Esophagus muscularis mucosa (tissue), 4 donors: ENCODE measurements at regions not wholly inside any gene's neighbourhood (a gene's known extent, or its start where the extent isn't known, plus 50 kb on each side); places are given as distances from the start of the nearest gene placed in this dataset.

Source experiments
- DNase-seq: peaks from one replicate; pipeline ENCODE4 v3.0.0-alpha.2; 2017; ENCODE audit errors: extremely low spot score
- H3K27ac ChIP-seq, 4 donors: fragments of 200-600 bp; sonication (generic); replicated peaks in 1 of 4; 1 replicate in 3 of 4; 2 replicates in 1 of 4; pipeline ENCODE4 v1.5.1; 2016 to 2019; ENCODE audit warnings: mild to moderate bottlenecking in 1 of 4
- H3K27me3 ChIP-seq, 4 donors: fragments of 200-600 bp; sonication (generic); one replicate each; pipeline versions ENCODE4 v1.5.1 to v1.6.0; 2016 to 2019
- H3K36me3 ChIP-seq, 4 donors: fragments of 200-600 bp; sonication (generic); one replicate each; pipeline ENCODE4 v1.5.1; 2016 to 2019
- H3K4me1 ChIP-seq, 4 donors: fragments of 200-600 bp; sonication (generic); one replicate each; pipeline ENCODE4 v1.5.1; 2016 to 2019
- H3K4me3 ChIP-seq, 4 donors: fragments of 200-600 bp; sonication (generic); 1 replicate in 2 of 4; 2 replicates in 2 of 4; pipeline ENCODE4 v1.5.1; 2016 to 2019; ENCODE audit warnings: mild to moderate bottlenecking in 4 of 4, moderate library complexity in 1 of 4
- H3K9me3 ChIP-seq, 4 donors: fragments of 200-600 bp; sonication (generic); 1 replicate in 3 of 4; 2 replicates in 1 of 4; pipeline ENCODE4 v1.5.1; 2016 to 2019
- CTCF ChIP-seq, 3 experiments: fragments of 200-600 bp in 2 of 3; fragments of 450-650 bp in 1 of 3; sonication (generic) in 2 of 3; IDR thresholded peaks; one replicate each; pipeline ENCODE4 v1.5.1; 2017 to 2019; ENCODE audit warnings: antibody characterized with exemption in 3 of 3, mild to moderate bottlenecking in 2 of 3, moderate library complexity in 1 of 3
- EP300 ChIP-seq: sonication (generic); formaldehyde crosslinking; IDR thresholded peaks from one replicate; pipeline ENCODE4 v1.6.1; 2017; ENCODE audit warnings: antibody characterized with exemption
- POLR2A ChIP-seq: fragments of 450-650 bp; IDR thresholded peaks from one replicate; pipeline ENCODE4 v1.6.1; 2017; ENCODE audit warnings: antibody characterized with exemption, moderate library complexity, mild to moderate bottlenecking, low read depth
- POLR2AphosphoS5 ChIP-seq, 2 donors: sonication (generic); formaldehyde crosslinking; IDR thresholded peaks; one replicate each; pipeline ENCODE4 v1.6.1; 2017; ENCODE audit warnings: antibody characterized with exemption in 2 of 2
- WGBS: methylation state at CpG from one replicate; pipeline ENCODE4 v1.1.5; 2018; 5-methylcytosine and 5-hydroxymethylcytosine counted together
- intact Hi-C: fragments of 100-400 bp; cut with DNase I; formaldehyde crosslinking; loops from one replicate; pipeline ENCODE4 v1.15.1; 2023

GRCh38 chr10:9419757-9420156 lies 1365.3 kb downstream of the GATA3 start:
- H3K9me3 ChIP-seq: no peaks in the 10 kb centered on the region
- H3K4me3 ChIP-seq: no peak overlapping the region
- TF ChIP-seq EP300 (no peak), POLR2AphosphoS5 (IDR thresholded peaks at IDR 0.05) (no peak), CTCF (IDR thresholded peaks at IDR 0.05) (no peak), POLR2A (no peak)
- H3K4me1 ChIP-seq: no peaks in the 10 kb centered on the region
- intact Hi-C loops: no loop called here
- no peak overlapping the region for H3K27ac ChIP-seq
- no peak for DNase-seq
- no peaks in the 10 kb centered on the region for H3K27me3 ChIP-seq
- no peaks in the 10 kb centered on the region for H3K36me3 ChIP-seq

- H3K4me1 ChIP-seq: no peaks in the 10 kb centered on the region
- H3K9me3 ChIP-seq: no peaks in the 10 kb centered on the region
- TF ChIP-seq POLR2AphosphoS5 (IDR thresholded peaks at IDR 0.05): no peak
- TF ChIP-seq EP300: no peak
- TF ChIP-seq POLR2A: no peak
- peak in 2 of 3 experiments; percentile 22 to 30 for TF ChIP-seq CTCF (IDR thresholded peaks at IDR 0.05)
- no peak overlapping the region for H3K4me3 ChIP-seq
- no peak for DNase-seq
- H3K27ac ChIP-seq: no peak overlapping the region
- intact Hi-C loops: no loop called here
- no peaks in the 10 kb centered on the region for H3K27me3 ChIP-seq
- H3K36me3 ChIP-seq: no peaks in the 10 kb centered on the region
Observed at GRCh38 chr10:9427209-9427608, 1372.7 kb downstream of the GATA3 start.

GRCh38 chr10:9437131-9437530 lies 1382.6 kb downstream of the GATA3 start:
- no peak for TF ChIP-seq POLR2A
- TF ChIP-seq EP300: no peak
- no peak for TF ChIP-seq CTCF (IDR thresholded peaks at IDR 0.05)
- no peak for TF ChIP-seq POLR2AphosphoS5 (IDR thresholded peaks at IDR 0.05)

GRCh38 chr10:9443758-9444157 lies 1389.3 kb downstream of the GATA3 start:
- Histone ChIP-seq H3K4me3 (no peak overlapping the region), H3K4me1 (no peaks in the 10 kb centered on the region), H3K27ac (no peak overlapping the region), H3K36me3 (no peaks in the 10 kb centered on the region), H3K9me3 (no peaks in the 10 kb centered on the region), H3K27me3 (no peaks in the 10 kb centered on the region)
- TF ChIP-seq EP300 (no peak), POLR2A (no peak), POLR2AphosphoS5 (IDR thresholded peaks at IDR 0.05) (no peak), CTCF (IDR thresholded peaks at IDR 0.05) (no peak)
- DNase-seq: no peak
- 68% methylated on average over 1 of the region's 1 CpG for WGBS
- intact Hi-C loops: no loop called here

More at GRCh38 chr10:9437131-9437530, 1382.6 kb downstream of the GATA3 start:
- Histone ChIP-seq H3K36me3 (no peaks in the 10 kb centered on the region), H3K27me3 (no peaks in the 10 kb centered on the region), H3K9me3 (no peaks in the 10 kb centered on the region), H3K27ac (no peak overlapping the region), H3K4me3 (no peak overlapping the region), H3K4me1 (no peaks in the 10 kb centered on the region)
- intact Hi-C loops: no loop called here
- DNase-seq: no peak
- 38% methylated on average over 2 of the region's 2 CpGs for WGBS

- no peaks in the 10 kb centered on the region for H3K27me3 ChIP-seq
- peaks cover 0 to 10% (median 3%) of the 10 kb centered on the region in 4 donors for H3K9me3 ChIP-seq
- DNase-seq: no peak
- WGBS: 67% methylated on average over 2 of the region's 2 CpGs
- no peak overlapping the region for H3K27ac ChIP-seq
- H3K4me3 ChIP-seq: no peak overlapping the region
- intact Hi-C loops: no loop called here
- TF ChIP-seq EP300 (no peak), POLR2AphosphoS5 (IDR thresholded peaks at IDR 0.05) (no peak)
- no peaks in the 10 kb centered on the region for H3K36me3 ChIP-seq
- no peaks in the 10 kb centered on the region for H3K4me1 ChIP-seq
Observed at GRCh38 chr10:9449530-9449929, 1395.0 kb downstream of the GATA3 start.
